G401 (cell line): ENCODE measurements at regions not wholly inside any gene's neighbourhood (a gene's known extent, or its start where the extent isn't known, plus 50 kb on each side); places are given as distances from the start of the nearest gene placed in this dataset.
"Not testable (repeated sequence)": the region's sequence is repeated elsewhere in the genome, so short reads cannot be mapped to it uniquely, and the experiment has no call there.

ENCODE experiments used
- DNase-seq: peaks from one replicate; pipeline ENCODE4 v3.0.0-alpha.2; 2015; ENCODE audit warnings: low spot score
- in situ Hi-C: cut with HindIII; loops from 2 replicates; pipeline ENCODE4 v1.10.0; 2016; ENCODE audit warnings: low sequenced_read_pairs, mixed read lengths

DNA sequence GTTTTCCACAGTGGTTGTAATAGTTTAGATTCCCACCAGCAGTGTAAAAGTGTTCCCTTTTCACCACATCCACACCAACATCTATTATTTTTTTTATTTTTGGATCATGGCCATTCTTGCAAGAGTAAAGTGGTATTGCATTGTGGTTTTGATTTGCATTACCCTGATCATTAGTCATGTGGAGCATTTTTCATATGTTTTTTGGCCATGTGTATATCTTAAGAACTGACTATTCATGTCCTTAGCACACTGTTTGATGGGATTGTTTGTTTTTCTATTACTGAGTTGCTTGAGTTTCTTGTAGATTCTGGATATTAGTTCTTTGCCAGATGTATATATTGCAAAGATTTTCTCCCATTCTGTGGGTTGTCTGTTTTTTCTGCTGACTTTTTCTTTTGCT is 820.1 kb downstream of the TENT5A start:
- no peak for DNase-seq
- in situ Hi-C loops = no loop called here

DNA sequence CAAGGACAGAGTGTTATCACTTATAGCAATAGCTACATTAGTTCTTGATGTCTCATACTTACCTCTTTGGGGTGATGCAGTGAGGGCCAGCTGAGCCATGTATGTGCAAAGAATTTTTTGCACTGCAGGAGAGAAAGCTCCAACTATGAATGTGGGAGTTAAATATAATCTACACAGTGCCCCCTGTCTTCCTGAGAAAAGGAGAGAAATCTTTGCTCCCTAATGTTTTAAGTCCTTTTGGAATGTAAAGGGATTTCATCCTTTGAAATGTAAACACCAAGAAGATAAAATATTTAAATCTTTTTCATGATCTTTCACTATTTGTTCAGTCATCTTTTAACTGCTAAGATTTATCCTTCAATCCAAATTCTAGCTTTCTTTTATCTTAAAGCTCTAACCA is 822.1 kb downstream of the TENT5A start:
- in situ Hi-C loops = no loop called here
- no peak for DNase-seq

DNA sequence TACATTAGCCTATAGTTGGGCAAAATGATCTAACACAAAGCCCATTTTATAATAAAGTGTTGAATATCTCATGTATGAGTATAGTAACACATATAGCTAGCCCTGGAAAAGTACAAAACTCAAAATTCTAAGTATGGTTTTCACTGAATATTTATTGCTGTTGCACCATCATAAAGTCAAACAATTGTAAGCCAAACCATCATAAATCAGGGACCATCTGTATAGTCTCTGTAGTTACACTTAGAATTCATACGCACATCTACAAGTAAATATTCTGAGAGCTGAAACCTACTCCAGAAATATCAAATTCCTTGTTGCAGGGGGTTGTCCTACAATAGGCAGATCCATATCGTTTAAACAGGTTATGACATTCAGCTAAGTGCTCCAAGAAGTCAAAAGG is 817.3 kb downstream of the BCKDHB start:
- DNase-seq = no peak
- in situ Hi-C loops = no loop called here

DNA sequence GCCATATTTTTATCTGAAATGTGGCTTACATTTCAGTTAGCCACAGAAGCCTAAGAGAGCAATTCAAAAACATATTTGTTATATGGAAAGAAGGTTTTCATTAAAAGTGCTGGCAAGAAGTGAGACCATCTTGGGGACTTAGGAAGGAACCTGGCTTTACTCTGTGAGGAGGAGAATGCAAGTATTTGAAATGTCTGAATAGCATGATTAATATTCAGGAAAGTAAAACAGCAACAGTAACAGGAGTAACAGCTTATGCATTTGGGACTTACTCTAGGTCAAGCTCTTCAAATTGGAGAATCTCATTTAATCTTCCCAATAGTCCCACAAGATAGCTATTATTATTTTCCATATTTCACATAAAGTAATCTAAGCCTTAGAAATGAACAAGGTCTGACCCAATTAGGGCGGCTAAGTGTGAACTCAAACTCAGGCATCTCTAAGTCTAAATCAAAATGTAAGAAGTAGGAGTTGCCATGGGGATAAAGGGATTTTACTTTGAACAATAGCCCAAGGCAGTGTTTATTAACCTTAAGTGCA is 816.5 kb downstream of the BCKDHB start:
- in situ Hi-C loops = no loop called here
- DNase-seq = no peak

- no peak for DNase-seq
- in situ Hi-C loops = no loop called here
Measured at GRCh38 chr6:80921861-80922460, 815.5 kb downstream of the BCKDHB start.

DNA sequence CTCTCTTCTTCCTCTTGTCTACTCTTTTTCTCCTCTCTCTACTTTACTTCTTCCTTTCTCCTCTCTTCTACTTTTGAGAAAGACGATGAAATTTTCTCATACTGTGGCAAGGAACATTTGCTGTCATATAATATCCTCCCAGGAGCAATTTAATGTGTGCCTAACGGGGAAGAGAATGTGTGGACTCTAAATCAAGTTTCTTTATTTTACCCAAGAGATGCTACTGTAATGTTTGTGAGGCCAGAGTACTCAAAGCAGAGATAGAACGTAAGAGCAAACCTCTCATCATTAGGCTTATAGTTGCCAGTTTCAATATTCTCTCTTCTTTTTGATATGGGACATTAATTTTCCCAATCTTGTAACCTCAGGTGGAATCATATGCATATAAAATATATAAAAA is 801.4 kb downstream of the BCKDHB start:
- no peak for DNase-seq
- in situ Hi-C loops = no loop called here

DNA sequence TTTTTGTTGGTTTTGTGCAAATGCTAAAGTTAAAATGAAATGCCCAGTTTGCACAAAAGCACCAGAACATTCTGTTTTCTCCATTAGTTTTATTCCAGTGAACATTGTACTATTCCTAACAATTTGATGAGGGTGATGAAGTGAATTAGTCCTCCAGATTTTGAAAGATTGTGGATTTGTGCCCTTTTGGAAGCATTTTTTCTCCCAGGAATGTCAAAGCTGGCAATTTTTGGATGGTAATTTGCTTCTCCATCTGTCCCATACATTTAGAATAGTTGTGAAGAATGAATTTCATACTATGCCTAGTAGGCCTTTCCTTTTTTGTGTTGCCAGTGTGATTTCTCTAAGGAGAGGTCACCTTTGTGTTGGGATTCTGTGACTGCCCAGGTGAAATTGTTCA is 797.2 kb downstream of the BCKDHB start:
- DNase-seq = no peak
- in situ Hi-C loops = no loop called here

DNA sequence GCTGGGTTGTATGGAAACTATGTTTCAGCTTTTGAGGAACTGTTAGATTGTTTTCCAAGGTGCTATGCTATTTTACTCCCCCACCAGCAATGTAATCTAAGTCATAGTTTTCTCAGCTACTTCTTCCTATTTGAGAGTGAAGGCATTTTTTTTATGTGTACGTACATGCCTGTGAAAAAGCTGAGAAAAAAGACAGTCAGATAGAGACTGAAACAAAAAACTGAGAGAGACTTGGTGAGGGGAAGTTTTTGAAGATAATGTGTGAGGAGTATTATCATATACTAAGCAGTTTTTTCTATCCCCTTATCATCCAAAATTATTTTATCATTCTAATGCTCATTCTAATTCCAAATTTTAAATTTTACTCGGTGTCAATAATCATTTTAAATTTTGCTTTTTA is 780.0 kb downstream of the BCKDHB start:
- DNase-seq = no peak
- in situ Hi-C loops = no loop called here

GRCh38 chr6:80872951-80873308 is 766.5 kb downstream of the BCKDHB start:
- no peak for DNase-seq

DNA sequence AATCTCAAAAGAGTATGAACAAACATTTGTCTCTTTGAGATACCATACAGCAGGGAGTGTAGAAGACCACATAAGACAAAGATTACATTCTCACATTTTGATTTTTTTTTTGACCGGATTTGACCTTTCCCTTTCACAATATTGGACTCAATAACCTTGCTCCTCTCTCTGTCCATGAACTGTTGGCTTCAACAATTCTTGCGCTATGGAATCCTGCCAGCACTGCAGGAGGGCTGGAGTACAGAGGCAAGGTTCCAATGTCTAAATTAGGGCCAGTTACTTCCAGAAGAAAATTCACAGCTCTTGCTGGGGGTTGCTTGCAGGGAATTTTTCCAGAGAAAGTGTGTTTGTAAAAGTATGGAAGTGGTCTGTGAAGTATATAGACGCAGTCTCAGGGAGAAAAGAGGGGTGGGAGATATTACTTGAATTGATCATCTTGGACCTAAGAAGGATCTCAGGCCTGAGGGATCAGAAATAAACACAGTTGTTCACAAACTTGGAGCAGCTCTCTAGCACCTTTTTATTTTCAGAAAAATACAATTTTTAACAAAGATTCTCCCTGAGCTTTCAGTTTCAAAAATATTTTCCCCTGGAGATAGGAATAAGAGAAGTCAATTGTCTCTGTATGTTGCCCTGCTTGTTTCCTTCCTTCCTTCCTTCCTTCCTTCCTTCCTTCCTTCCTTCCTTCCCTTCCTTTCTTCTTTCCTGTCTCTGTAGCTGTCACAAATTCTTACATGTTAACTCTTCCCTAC is 765.9 kb downstream of the BCKDHB start:
- DNase-seq = peak; percentile 38
- in situ Hi-C loops = no loop called here

More at GRCh38 chr6:80872951-80873308, 766.5 kb downstream of the BCKDHB start:
- in situ Hi-C loops = no loop called here

DNA sequence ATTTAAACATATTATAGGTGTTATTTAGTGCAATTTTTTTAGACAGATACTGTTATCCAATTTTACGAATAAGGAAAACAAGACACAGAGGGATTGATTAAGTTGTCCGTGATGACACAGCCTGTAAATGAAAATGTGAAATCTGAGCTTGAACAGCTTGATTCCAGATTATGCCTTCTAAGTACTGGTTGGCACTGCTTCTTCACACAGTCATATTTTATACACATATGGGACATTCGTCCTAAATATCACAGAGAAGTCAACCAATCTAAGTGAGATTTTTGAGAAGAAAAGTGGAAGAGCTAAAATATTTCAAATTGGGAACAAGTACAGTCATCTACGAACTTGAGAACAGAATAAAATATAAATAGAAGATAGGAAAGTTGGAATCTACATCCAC is 756.3 kb downstream of the BCKDHB start:
- in situ Hi-C loops = no loop called here
- no peak for DNase-seq

DNA sequence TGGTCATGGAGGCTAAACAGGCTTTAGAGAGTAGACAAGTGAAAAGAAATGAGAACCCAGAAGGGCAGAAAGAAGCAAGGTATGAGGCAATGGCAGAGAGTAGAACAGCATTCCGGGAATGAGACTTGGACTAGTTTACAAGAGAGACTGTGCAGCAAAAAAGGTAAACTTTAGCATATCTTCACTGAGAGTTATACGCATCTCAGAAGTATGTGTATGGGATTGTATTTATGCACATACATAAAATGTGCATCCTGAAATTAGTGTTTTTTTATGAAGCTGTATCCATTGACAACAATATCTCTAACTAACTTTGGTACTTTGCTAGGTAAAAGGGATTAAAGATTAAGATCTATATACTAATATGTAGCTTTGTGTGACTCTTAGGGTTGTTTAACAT is 753.6 kb downstream of the BCKDHB start:
- no peak for DNase-seq
- in situ Hi-C loops = no loop called here

DNA sequence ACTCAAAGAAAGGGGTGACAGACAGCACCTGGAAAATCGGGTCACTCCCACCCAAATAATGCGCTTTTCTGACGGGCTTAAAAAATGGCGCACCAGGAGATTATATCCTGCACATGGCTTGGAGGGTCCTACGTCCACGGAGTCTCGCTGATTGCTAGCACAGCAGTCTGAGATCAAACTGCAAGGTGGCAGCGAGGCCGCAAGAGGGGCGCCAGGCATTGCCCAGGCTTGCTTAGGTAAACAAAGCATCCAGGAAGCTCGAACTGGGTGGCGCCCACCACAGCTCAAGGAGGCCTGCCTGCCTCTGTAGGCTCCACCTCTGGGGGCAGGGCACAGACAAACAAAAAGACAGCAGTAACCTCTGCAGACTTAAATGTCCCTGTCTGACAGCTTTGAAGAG is 741.5 kb downstream of the BCKDHB start:
- in situ Hi-C loops, DNase-seq: not testable (repeated sequence)

DNA sequence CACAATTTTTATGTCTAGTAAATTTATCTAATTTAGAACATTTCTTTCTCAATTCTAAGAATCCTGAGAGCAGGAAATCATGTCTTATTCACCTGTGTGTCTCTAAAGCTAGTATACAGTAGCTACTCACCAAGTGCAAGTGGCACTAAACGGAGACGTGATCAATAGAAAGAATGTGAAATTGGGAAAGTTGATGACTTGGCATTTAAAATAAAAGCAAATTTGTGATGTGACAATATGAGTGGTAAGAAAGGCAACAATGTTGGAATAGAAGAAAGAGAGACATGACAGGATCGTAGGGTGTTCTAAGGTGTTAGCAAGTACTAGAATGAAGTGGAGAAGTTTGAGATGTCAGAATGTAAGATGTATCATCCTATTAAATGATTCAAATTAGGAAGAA is 725.9 kb downstream of the BCKDHB start:
- in situ Hi-C loops = no loop called here
- DNase-seq = no peak

DNA sequence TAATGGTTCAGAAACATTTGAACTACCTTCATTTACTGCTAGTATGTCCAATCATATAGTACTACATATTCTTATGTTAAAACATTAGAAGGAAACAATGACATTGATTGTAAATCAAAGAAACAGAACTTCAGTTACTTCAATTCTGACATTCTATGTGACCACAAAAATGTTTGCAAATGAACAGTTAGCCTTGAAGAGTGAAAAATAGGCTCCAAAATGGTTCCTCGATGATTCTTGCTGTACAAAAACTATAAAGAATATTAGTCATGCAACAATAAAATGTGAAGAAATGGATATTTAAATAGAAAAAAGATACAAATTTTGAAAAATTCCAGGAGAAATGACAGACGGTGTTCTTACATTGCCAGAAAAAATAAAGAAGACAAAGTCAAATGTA is 686.9 kb downstream of the BCKDHB start:
- in situ Hi-C loops = no loop called here
- no peak for DNase-seq

- DNase-seq = no peak
- in situ Hi-C loops = no loop called here
Measured at GRCh38 chr6:80792151-80792550, 685.7 kb downstream of the BCKDHB start.

DNA sequence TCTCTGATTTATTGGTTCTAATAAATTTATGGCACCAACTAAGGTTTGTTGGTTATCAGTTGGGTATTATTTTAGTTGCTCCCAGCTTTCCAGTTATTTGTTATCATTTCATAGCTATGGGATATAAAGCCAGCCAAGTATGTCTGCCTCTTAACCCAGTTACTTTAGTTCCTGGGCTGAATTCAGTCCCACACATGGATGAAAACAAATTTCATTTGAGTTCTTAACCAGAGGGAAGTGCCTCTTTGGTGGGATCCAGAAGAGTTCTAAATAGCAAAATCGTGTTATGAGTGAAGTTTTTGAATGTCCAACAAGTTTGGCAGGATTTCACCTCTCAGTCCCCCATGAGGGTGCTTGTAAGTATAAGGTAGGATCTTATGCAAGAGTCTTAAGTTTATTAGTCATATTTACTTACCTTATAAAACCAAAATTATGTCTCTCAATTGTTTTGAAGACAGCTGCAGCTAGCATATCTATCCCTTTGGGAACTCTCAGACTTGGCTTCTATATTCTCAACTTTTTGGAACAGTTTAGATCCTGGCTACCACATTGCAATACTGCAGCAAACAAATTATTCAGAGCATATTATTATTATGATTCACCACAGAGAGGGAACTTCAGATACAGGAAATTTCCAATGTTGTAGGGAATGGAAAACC is 683.6 kb downstream of the BCKDHB start:
- in situ Hi-C loops = no loop called here

GRCh38 chr6:80783271-80783670 is 676.8 kb downstream of the BCKDHB start:
- in situ Hi-C loops, DNase-seq: not testable (repeated sequence)

More for the DNA sequence above, 683.6 kb downstream of the BCKDHB start:
- DNase-seq = no peak

- no peak for DNase-seq
Measured at GRCh38 chr6:80771941-80772340, 665.5 kb downstream of the BCKDHB start.

DNA sequence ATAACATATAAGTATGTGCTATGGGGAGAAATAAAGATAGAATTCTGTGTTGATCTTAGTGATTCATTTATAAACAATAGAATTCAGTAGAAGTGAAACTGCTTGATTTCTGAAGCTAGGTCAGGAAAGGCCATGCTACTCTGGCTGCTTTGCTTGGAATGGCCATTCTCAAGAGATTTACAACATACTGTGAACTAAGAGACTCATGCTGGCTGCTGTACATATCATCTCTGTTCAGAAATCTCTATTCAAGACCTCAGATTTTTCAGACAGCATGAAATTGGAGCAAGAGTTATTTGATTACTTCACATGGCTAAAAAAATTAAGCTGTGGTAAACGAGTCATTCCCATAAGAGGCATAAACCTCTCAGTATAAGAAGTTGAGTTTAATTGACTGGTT is 662.6 kb downstream of the BCKDHB start:
- no peak for DNase-seq
- in situ Hi-C loops = no loop called here

More at GRCh38 chr6:80771941-80772340, 665.5 kb downstream of the BCKDHB start:
- in situ Hi-C loops = no loop called here
